ENCODE measurements at regions not wholly inside any gene's neighbourhood (a gene's known extent, or its start where the extent isn't known, plus 50 kb on each side); places are given as distances from the start of the nearest gene placed in this dataset.

DNA sequence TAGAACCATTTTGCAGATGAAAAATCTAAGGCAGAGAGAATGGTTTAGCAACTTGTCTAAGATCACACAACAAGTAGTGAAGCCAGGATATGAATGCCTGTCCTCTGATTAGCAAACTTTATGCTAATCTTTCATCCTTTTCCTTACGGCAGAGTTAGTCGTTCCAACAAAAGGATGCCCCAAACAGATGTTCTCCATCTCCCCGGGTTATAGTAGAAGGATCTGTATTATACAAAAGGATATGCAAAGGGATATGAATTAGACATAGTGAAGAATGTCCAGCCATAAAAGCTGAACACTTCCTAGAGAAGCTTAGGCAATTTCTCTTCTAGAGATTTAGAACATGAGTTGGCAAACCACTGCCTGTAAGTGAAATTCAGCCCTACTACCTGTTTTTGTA lies 291.6 kb upstream of the DUSP10 start:
- H3K27ac ChIP-seq (replicated peaks), result no peak overlapping the region
- TF ChIP-seq, protein P1, sequence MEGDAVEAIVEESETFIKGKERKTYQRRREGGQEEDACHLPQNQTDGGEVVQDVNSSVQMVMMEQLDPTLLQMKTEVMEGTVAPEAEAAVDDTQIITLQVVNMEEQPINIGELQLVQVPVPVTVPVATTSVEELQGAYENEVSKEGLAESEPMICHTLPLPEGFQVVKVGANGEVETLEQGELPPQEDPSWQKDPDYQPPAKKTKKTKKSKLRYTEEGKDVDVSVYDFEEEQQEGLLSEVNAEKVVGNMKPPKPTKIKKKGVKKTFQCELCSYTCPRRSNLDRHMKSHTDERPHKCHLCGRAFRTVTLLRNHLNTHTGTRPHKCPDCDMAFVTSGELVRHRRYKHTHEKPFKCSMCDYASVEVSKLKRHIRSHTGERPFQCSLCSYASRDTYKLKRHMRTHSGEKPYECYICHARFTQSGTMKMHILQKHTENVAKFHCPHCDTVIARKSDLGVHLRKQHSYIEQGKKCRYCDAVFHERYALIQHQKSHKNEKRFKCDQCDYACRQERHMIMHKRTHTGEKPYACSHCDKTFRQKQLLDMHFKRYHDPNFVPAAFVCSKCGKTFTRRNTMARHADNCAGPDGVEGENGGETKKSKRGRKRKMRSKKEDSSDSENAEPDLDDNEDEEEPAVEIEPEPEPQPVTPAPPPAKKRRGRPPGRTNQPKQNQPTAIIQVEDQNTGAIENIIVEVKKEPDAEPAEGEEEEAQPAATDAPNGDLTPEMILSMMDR (IDR thresholded peaks at IDR 0.05; ENCODE audit: borderline replicate concordance), result no peak
- H3K4me3 ChIP-seq, result no peak overlapping the region
- peaks cover 15% of the 10 kb centered on the region for H3K4me1 ChIP-seq
- no peak for DNase-seq
- no peaks in the 10 kb centered on the region for H3K9me3 ChIP-seq (replicated peaks)
- no peaks in the 10 kb centered on the region for H3K36me3 ChIP-seq
- H3K27me3 ChIP-seq (ENCODE audit: low read depth), result no peaks in the 10 kb centered on the region
- intact Hi-C loops (cut with micrococcal nuclease), result no loop called here

DNA sequence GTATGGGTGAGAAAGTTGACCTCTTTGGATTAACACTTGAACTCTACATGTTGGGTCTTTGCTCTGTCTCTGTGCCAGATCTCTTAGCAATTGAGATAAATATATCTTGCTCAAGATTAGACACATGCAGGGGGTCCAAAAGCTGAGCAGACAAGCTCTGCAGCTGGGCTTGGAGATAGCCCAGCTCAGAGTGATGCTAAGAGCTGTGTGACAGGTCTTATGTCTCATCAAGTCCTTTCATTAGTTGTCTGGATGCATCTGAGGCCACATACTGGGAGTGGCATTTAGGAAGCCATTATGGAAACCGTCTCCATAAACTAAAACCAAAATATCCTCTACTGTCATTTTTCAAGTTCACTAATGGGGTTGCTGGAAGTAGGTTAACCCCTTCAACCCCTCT lies 289.4 kb upstream of the DUSP10 start:
- Histone ChIP-seq H3K36me3 (no peaks in the 10 kb centered on the region), H3K4me1 (no peaks in the 10 kb centered on the region), H3K4me3 (no peak overlapping the region), H3K27me3 (ENCODE audit: low read depth) (no peaks in the 10 kb centered on the region), H3K27ac (replicated peaks) (no peak overlapping the region), H3K9me3 (replicated peaks) (no peaks in the 10 kb centered on the region)
- DNase-seq, result no peak
- intact Hi-C loops (cut with micrococcal nuclease), result no loop called here
- TF ChIP-seq, protein P1 (IDR thresholded peaks at IDR 0.05; ENCODE audit: borderline replicate concordance), result no peak

DNA sequence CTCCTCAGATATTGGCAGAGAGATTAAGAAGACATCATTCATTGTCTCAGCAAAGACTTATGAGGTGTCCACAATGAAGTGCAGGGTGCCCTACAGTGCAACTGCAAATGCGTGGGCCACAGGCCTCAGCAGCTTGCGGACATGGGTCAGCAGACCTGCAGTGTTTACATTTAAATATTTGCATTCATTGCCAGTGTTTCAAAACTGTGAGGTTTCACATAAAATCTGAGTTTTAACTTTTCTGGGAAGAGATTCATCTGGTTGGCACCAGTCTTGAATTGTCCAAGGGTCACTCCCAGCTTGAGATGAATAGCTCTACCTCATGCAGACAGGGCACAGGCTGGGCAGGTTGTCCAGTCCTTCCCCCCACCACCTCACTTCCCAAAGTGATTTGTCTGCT lies 286.8 kb upstream of the DUSP10 start:
- no peaks in the 10 kb centered on the region for H3K36me3 ChIP-seq
- intact Hi-C loops (cut with micrococcal nuclease), result no loop called here
- H3K4me3 ChIP-seq, result no peak overlapping the region

DNA sequence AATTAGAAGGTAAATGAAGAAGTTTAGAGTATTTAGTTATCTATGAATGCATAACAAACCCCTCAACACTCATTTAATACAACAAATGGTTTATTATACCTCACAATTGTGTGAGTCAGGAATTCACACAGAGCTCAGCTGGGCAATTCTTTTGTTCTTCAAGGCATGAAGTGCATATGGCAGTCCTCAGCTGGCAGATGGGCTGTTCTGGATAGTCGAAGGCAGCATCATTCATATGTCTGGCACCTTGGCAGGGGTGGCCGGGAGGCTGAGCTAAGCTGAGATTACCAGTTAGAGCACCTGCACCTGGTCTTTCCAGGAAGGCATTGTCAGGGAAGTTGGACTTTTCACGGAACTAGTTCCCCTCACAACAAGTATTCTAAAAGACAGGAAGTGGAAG lies 286.2 kb upstream of the DUSP10 start:
- TF ChIP-seq, protein P1 (IDR thresholded peaks at IDR 0.05; ENCODE audit: borderline replicate concordance), result no peak
- Histone ChIP-seq H3K4me3 (no peak overlapping the region), H3K27me3 (ENCODE audit: low read depth) (no peaks in the 10 kb centered on the region), H3K36me3 (no peaks in the 10 kb centered on the region), H3K4me1 (no peaks in the 10 kb centered on the region), H3K9me3 (replicated peaks) (no peaks in the 10 kb centered on the region), H3K27ac (replicated peaks) (no peak overlapping the region)
- intact Hi-C loops (cut with micrococcal nuclease), result no loop called here
- no peak for DNase-seq

More for the DNA sequence above, 286.8 kb upstream of the DUSP10 start:
- Histone ChIP-seq H3K27me3 (ENCODE audit: low read depth) (no peaks in the 10 kb centered on the region), H3K9me3 (replicated peaks) (no peaks in the 10 kb centered on the region), H3K4me1 (no peaks in the 10 kb centered on the region), H3K27ac (replicated peaks) (no peak overlapping the region)
- TF ChIP-seq, protein P1 (IDR thresholded peaks at IDR 0.05; ENCODE audit: borderline replicate concordance), result no peak
- no peak for DNase-seq

DNA sequence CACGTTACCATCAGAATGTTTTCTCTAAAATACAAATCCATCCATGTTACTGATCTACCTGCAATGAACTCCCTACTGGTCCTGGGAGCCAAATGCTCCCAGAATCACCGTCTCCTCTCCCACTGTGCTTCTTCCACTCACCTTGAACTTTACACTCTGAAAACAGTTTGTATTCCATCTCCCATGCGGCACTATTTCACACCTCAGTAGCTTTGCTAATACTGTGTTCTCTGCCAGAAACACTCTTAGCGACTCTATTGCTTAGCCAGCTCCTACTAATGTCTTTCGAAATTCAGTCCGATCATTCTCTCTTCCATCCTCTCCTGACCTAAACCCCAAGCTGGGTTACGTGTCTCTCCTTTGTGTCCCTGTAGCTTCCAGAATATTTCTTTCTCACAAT lies 284.4 kb upstream of the DUSP10 start:
- intact Hi-C loops (cut with micrococcal nuclease), result no loop called here
- no peaks in the 10 kb centered on the region for H3K27me3 ChIP-seq (ENCODE audit: low read depth)
- TF ChIP-seq, protein P1 (IDR thresholded peaks at IDR 0.05; ENCODE audit: borderline replicate concordance), result no peak
- H3K36me3 ChIP-seq, result no peaks in the 10 kb centered on the region
- H3K9me3 ChIP-seq (replicated peaks), result no peaks in the 10 kb centered on the region
- no peak for DNase-seq
- H3K4me3 ChIP-seq, result no peak overlapping the region
- H3K27ac ChIP-seq (replicated peaks), result no peak overlapping the region
- H3K4me1 ChIP-seq, result no peaks in the 10 kb centered on the region

DNA sequence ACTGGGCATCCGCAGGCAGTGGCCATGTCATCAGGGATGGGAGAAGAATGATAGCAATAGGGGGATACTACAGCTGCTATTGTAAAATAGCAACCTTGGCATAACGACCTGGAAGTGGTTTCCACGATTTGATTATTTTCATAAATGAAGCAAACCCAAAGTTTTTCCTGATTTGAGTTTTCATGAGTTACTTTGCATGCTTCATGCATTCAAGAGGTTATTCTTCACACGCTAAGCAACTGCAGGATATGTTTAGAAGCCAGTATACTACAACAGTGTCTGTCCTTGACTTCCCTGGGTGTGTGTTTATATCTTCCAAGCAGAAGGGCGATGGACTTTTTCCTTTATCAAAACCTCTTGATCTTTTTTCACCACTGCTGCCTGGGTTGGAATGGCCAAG lies 281.1 kb upstream of the DUSP10 start:
- no peaks in the 10 kb centered on the region for H3K27me3 ChIP-seq (ENCODE audit: low read depth)
- H3K9me3 ChIP-seq (replicated peaks), result no peaks in the 10 kb centered on the region
- DNase-seq, result no peak
- intact Hi-C loops (cut with micrococcal nuclease), result no loop called here
- H3K4me1 ChIP-seq, result peaks cover 4% of the 10 kb centered on the region
- TF ChIP-seq, protein P1 (IDR thresholded peaks at IDR 0.05; ENCODE audit: borderline replicate concordance), result no peak
- H3K4me3 ChIP-seq, result no peak overlapping the region
- no peak overlapping the region for H3K27ac ChIP-seq (replicated peaks)
- no peaks in the 10 kb centered on the region for H3K36me3 ChIP-seq
